ENCODE measurements at regions not wholly inside any gene's neighbourhood (a gene's known extent, or its start where the extent isn't known, plus 50 kb on each side); places are given as distances from the start of the nearest gene placed in this dataset.

GRCh38 chr1:238752327-238752726, 634.0 kb upstream of the CHRM3 start:
- no peak for TF ChIP-seq CTCF (tag by site-specific recombination; IDR thresholded peaks at IDR 0.05)
- no peak for TF ChIP-seq ZNF692 (tag by site-specific recombination; IDR thresholded peaks at IDR 0.05)
- no peak for TF ChIP-seq ZNF155 (tag by site-specific recombination; IDR thresholded peaks at IDR 0.05)
- no peak for TF ChIP-seq ZNF140 (tag by site-specific recombination; IDR thresholded peaks at IDR 0.05)
- TF ChIP-seq KLF16 (tag by site-specific recombination; IDR thresholded peaks at IDR 0.05) = no peak
- no peak for TF ChIP-seq ZIC2 (tag by site-specific recombination; IDR thresholded peaks at IDR 0.05)
- TF ChIP-seq ZBTB8A (tag by site-specific recombination; IDR thresholded peaks at IDR 0.05) = no peak
- no peak for TF ChIP-seq ZNF184 (tag by site-specific recombination; IDR thresholded peaks at IDR 0.05)
- TF ChIP-seq ZNF560 (tag by site-specific recombination; IDR thresholded peaks at IDR 0.05; ENCODE audit: borderline replicate concordance) = no peak
- TF ChIP-seq GLIS1 (tag by site-specific recombination; IDR thresholded peaks at IDR 0.05) = no peak
- no peak for TF ChIP-seq TCF7L2 (IDR thresholded peaks at IDR 0.05; ENCODE audit: borderline replicate concordance, low read depth, low read length)
- TF ChIP-seq ZNF24 (tag by site-specific recombination; IDR thresholded peaks at IDR 0.05) = no peak
